HepG2 (cell line): ENCODE measurements at regions not wholly inside any gene's neighbourhood (a gene's known extent, or its start where the extent isn't known, plus 50 kb on each side); places are given as distances from the start of the nearest gene placed in this dataset.

Experiments
- ATAC-seq: fragments of 200-7000 bp; cut with Tn5 transposase; 3 replicates; pipeline ENCODE4 v1.9.1; 2020; ENCODE audit warnings: mild to moderate bottlenecking, moderate library complexity
- BruUV-seq: library from RNA; stranded (reverse); fragments of 400-500 nt; replicated peaks from 2 replicates; lab custom pipeline; 2021; lab: Mats Ljungman, UMichigan
- CTCF ChIA-PET: fragments of 300-600 bp; formaldehyde crosslinking; extraction: SDS; loops from one replicate; lab custom pipeline; 2021; ENCODE audit warnings: low total read pairs, inconsistent platforms, low intra/inter-chr PET ratio; lab: Yijun Ruan, JAX
- POLR2A ChIA-PET: fragments of 350-600 bp; sonication (Branson Sonifier 250); formaldehyde crosslinking; loops from one replicate; lab custom pipeline; 2020; ENCODE audit warnings: antibody characterized with exemption, inconsistent platforms; lab: Yijun Ruan, JAX
- DNase-seq: peaks from one replicate; pipeline ENCODE4 v3.0.0-alpha.2; 2015; ENCODE audit warnings: low spot score
- FAIRE-seq: peaks from 3 replicates; lab custom pipeline; 2011; peaks lifted over from hg19 to GRCh38; lab: Jason Lieb, UNC
- H2AFZ ChIP-seq: one replicate; pipeline ENCODE4 v1.6.1; 2011; ENCODE audit warnings: low read length, inconsistent platforms
- H3K27ac ChIP-seq: fragments of 300-600 bp; 3 replicates; pipeline ENCODE4 v1.8.0; 2011; ENCODE audit warnings: mixed run types, mild to moderate bottlenecking, mixed read lengths, low read length, inconsistent platforms; ENCODE audit not compliant: insufficient read depth; ENCODE audit errors: extremely low read length
- H3K27me3 ChIP-seq, 2 experiments: fragments of 200-600 bp in 1 of 2; 2 replicates in 1 of 2; 3 replicates in 1 of 2; pipeline versions ENCODE4 v1.6.0 to v1.8.0; 2011; ENCODE audit warnings: low read length in 2 of 2, mild to moderate bottlenecking in 2 of 2, moderate library complexity in 2 of 2, inconsistent platforms in 1 of 2; ENCODE audit not compliant: insufficient read depth in 2 of 2, control insufficient read depth in 1 of 2
- H3K36me3 ChIP-seq, 2 experiments: fragments of 200-600 bp in 1 of 2; replicated peaks in 1 of 2; 2 replicates in 1 of 2; 3 replicates in 1 of 2; pipeline versions ENCODE4 v1.5.1 to v1.8.0; 2011; ENCODE audit warnings: low read length in 2 of 2, inconsistent platforms in 1 of 2; ENCODE audit not compliant: insufficient read depth in 2 of 2, control insufficient read depth in 1 of 2
- H3K4me1 ChIP-seq: 2 replicates; pipeline ENCODE4 v1.5.1; 2012; ENCODE audit warnings: low read length, inconsistent platforms; ENCODE audit not compliant: insufficient read depth
- H3K4me2 ChIP-seq: 2 replicates; pipeline ENCODE4 v1.6.0; 2011; ENCODE audit warnings: low read depth, low read length, inconsistent platforms
- H3K4me3 ChIP-seq, 3 experiments: fragments of 200-600 bp in 1 of 3; sonication (generic), shearing (Covaris generic) in 1 of 3; replicated peaks in 1 of 3; 2 replicates each; pipeline ENCODE4 v1.5.1; 2011 to 2016; ENCODE audit warnings: low read length in 3 of 3, inconsistent platforms in 2 of 3, low read depth in 2 of 3, mild to moderate bottlenecking in 2 of 3, control low read depth in 1 of 3, mixed read lengths in 1 of 3; ENCODE audit not compliant: insufficient read depth in 1 of 3
- H3K79me2 ChIP-seq: one replicate; pipeline ENCODE4 v1.6.1; 2011; ENCODE audit warnings: low read length, inconsistent platforms; ENCODE audit not compliant: insufficient read depth
- H3K9ac ChIP-seq: 2 replicates; pipeline ENCODE4 v1.6.0; 2011; ENCODE audit warnings: mild to moderate bottlenecking, low read depth, low read length, inconsistent platforms; ENCODE audit not compliant: insufficient read depth
- H3K9me3 ChIP-seq: 2 replicates; pipeline ENCODE4 v1.5.1; 2012; ENCODE audit warnings: mild to moderate bottlenecking, low read length
- H4K20me1 ChIP-seq: 2 replicates; pipeline ENCODE4 v1.6.0; 2011; ENCODE audit warnings: inconsistent platforms, mild to moderate bottlenecking, low read length, moderate library complexity; ENCODE audit not compliant: insufficient read depth
- ZFP36 ChIP-seq: fragments of 150-350 bp; IDR thresholded peaks from 2 replicates; pipeline ENCODE4 v1.6.1; 2018; ENCODE audit warnings: borderline replicate concordance, low read length, low read depth; ENCODE audit not compliant: partially characterized antibody
- ZNF180 ChIP-seq: sonication (generic); formaldehyde crosslinking; IDR thresholded peaks from 2 replicates; pipeline ENCODE4 v1.4.0; 2020; ENCODE audit warnings: low read depth, missing genetic modification reagents, borderline replicate concordance
- ZNF205 ChIP-seq: IDR thresholded peaks from 2 replicates; pipeline ENCODE4 v1.6.1; 2018; ENCODE audit warnings: missing biosample characterization, missing genetic modification reagents
- ZNF30 ChIP-seq: sonication (generic); formaldehyde crosslinking; IDR thresholded peaks from 2 replicates; pipeline ENCODE4 v1.5.0; 2020; ENCODE audit warnings: mild to moderate bottlenecking, missing genetic modification reagents
- ZNF605 ChIP-seq: sonication (generic); formaldehyde crosslinking; IDR thresholded peaks from 2 replicates; pipeline ENCODE4 v1.8.0; 2022; ENCODE audit warnings: mild to moderate bottlenecking, missing genetic modification reagents
- ZNF878 ChIP-seq: sonication (generic); formaldehyde crosslinking; IDR thresholded peaks from 2 replicates; pipeline ENCODE4 v1.8.1; 2023; ENCODE audit warnings: mild to moderate bottlenecking, missing genetic modification reagents, moderate library complexity
- in situ Hi-C: cut with HindIII; loops from 2 replicates; pipeline ENCODE4 v1.10.0; 2017; ENCODE audit warnings: low pct_unique_long_range_greater_than_20kb; ENCODE audit not compliant: extremely low pct_ligation_motif_present
- intact Hi-C: fragments of 100-400 bp; cut with micrococcal nuclease; formaldehyde crosslinking; loops from one replicate; pipeline ENCODE4 v1.10.0; 2022; ENCODE audit not compliant: unreplicated experiment
- TF ChIP-seq, protein P1 (sequence below): sonication (generic); formaldehyde crosslinking; IDR thresholded peaks from 2 replicates; pipeline ENCODE4 v1.4.0; 2020; ENCODE audit warnings: missing genetic modification reagents
- TF ChIP-seq, protein P2 (sequence below): IDR thresholded peaks from 2 replicates; pipeline ENCODE4 v1.6.1; 2016; ENCODE audit warnings: missing compliant biosample characterization, missing genetic modification reagents, borderline replicate concordance
- TF ChIP-seq, protein P3 (sequence below), 2 experiments: sonication (generic) in 1 of 2; formaldehyde crosslinking in 1 of 2; IDR thresholded peaks; 2 replicates each; pipeline versions ENCODE4 v1.4.0 to v1.6.1; 2018 to 2020; ENCODE audit warnings: missing genetic modification reagents in 2 of 2, borderline replicate concordance in 1 of 2, low read depth in 1 of 2, mild to moderate bottlenecking in 1 of 2, missing biosample characterization in 1 of 2
- TF ChIP-seq, protein P4 (sequence below): sonication (generic); formaldehyde crosslinking; IDR thresholded peaks from 2 replicates; pipeline ENCODE4 v1.5.1; 2020; ENCODE audit warnings: mild to moderate bottlenecking, moderate library complexity, missing genetic modification reagents
- TF ChIP-seq, protein P5 (sequence below): sonication (generic); formaldehyde crosslinking; IDR thresholded peaks from 2 replicates; pipeline ENCODE4 v1.4.0; 2020; ENCODE audit warnings: missing genetic modification reagents

DNA sequence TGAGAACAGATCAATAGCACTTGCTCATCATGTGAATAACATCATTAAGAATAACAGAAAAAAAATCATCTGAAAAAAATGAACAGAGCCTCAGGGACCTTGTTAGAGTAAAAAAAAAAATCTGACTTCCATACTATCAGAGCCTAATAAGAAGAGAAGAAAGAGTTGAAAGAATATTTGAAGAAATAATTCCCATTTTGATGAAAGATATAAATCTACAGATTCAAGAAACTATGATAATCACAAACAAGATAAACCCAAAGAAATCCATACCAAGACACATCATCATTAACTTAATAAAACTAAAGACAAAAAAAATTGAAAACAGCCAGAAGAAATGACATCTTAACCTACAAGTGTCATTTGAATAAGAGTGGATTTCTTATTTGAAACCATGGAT, 134.4 kb downstream of the BMS1 start:
- no peaks in the 10 kb centered on the region for H3K79me2 ChIP-seq
- H3K9ac ChIP-seq = no peak overlapping the region
- H3K9me3 ChIP-seq = no peaks in the 10 kb centered on the region
- H3K4me3 ChIP-seq = no peak overlapping the region
- H3K27ac ChIP-seq = no peak overlapping the region
- POLR2A ChIA-PET = no interaction called here
- H3K4me2 ChIP-seq = no peak overlapping the region
- H3K4me1 ChIP-seq = no peaks in the 10 kb centered on the region
- H2AFZ ChIP-seq = no peak overlapping the region
- DNase-seq (no peak), ATAC-seq (no peak), FAIRE-seq (no peak)
- BruUV-seq = no TSS peak
- no peaks in the 10 kb centered on the region for H3K27me3 ChIP-seq
- TF ChIP-seq ZNF878 = no peak
- no peak for TF ChIP-seq ZNF180 (CRISPR knock-in tag)
- no peak for TF ChIP-seq ZNF605 (CRISPR knock-in tag)
- TF ChIP-seq, protein P1, sequence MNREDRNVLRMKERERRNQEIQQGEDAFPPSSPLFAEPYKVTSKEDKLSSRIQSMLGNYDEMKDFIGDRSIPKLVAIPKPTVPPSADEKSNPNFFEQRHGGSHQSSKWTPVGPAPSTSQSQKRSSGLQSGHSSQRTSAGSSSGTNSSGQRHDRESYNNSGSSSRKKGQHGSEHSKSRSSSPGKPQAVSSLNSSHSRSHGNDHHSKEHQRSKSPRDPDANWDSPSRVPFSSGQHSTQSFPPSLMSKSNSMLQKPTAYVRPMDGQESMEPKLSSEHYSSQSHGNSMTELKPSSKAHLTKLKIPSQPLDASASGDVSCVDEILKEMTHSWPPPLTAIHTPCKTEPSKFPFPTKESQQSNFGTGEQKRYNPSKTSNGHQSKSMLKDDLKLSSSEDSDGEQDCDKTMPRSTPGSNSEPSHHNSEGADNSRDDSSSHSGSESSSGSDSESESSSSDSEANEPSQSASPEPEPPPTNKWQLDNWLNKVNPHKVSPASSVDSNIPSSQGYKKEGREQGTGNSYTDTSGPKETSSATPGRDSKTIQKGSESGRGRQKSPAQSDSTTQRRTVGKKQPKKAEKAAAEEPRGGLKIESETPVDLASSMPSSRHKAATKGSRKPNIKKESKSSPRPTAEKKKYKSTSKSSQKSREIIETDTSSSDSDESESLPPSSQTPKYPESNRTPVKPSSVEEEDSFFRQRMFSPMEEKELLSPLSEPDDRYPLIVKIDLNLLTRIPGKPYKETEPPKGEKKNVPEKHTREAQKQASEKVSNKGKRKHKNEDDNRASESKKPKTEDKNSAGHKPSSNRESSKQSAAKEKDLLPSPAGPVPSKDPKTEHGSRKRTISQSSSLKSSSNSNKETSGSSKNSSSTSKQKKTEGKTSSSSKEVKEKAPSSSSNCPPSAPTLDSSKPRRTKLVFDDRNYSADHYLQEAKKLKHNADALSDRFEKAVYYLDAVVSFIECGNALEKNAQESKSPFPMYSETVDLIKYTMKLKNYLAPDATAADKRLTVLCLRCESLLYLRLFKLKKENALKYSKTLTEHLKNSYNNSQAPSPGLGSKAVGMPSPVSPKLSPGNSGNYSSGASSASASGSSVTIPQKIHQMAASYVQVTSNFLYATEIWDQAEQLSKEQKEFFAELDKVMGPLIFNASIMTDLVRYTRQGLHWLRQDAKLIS (CRISPR knock-in tag) = no peak
- no peak for TF ChIP-seq ZFP36
- no peak for TF ChIP-seq ZNF30 (CRISPR knock-in tag)
- TF ChIP-seq, protein P2, sequence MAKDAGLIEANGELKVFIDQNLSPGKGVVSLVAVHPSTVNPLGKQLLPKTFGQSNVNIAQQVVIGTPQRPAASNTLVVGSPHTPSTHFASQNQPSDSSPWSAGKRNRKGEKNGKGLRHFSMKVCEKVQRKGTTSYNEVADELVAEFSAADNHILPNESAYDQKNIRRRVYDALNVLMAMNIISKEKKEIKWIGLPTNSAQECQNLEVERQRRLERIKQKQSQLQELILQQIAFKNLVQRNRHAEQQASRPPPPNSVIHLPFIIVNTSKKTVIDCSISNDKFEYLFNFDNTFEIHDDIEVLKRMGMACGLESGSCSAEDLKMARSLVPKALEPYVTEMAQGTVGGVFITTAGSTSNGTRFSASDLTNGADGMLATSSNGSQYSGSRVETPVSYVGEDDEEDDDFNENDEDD (CRISPR knock-in tag) = no peak
- TF ChIP-seq, protein P3, sequence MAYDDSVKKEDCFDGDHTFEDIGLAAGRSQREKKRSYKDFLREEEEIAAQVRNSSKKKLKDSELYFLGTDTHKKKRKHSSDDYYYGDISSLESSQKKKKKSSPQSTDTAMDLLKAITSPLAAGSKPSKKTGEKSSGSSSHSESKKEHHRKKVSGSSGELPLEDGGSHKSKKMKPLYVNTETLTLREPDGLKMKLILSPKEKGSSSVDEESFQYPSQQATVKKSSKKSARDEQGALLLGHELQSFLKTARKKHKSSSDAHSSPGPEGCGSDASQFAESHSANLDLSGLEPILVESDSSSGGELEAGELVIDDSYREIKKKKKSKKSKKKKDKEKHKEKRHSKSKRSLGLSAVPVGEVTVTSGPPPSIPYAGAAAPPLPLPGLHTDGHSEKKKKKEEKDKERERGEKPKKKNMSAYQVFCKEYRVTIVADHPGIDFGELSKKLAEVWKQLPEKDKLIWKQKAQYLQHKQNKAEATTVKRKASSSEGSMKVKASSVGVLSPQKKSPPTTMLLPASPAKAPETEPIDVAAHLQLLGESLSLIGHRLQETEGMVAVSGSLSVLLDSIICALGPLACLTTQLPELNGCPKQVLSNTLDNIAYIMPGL (CRISPR knock-in tag; IDR thresholded peaks at IDR 0.05; ENCODE audit: borderline replicate concordance in 1 of 2, low read depth in 1 of 2) = no peak
- no peak for TF ChIP-seq ZNF205 (CRISPR knock-in tag)
- TF ChIP-seq, protein P4, sequence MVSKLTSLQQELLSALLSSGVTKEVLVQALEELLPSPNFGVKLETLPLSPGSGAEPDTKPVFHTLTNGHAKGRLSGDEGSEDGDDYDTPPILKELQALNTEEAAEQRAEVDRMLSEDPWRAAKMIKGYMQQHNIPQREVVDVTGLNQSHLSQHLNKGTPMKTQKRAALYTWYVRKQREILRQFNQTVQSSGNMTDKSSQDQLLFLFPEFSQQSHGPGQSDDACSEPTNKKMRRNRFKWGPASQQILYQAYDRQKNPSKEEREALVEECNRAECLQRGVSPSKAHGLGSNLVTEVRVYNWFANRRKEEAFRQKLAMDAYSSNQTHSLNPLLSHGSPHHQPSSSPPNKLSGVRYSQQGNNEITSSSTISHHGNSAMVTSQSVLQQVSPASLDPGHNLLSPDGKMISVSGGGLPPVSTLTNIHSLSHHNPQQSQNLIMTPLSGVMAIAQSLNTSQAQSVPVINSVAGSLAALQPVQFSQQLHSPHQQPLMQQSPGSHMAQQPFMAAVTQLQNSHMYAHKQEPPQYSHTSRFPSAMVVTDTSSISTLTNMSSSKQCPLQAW (CRISPR knock-in tag) = no peak
- TF ChIP-seq, protein P5, sequence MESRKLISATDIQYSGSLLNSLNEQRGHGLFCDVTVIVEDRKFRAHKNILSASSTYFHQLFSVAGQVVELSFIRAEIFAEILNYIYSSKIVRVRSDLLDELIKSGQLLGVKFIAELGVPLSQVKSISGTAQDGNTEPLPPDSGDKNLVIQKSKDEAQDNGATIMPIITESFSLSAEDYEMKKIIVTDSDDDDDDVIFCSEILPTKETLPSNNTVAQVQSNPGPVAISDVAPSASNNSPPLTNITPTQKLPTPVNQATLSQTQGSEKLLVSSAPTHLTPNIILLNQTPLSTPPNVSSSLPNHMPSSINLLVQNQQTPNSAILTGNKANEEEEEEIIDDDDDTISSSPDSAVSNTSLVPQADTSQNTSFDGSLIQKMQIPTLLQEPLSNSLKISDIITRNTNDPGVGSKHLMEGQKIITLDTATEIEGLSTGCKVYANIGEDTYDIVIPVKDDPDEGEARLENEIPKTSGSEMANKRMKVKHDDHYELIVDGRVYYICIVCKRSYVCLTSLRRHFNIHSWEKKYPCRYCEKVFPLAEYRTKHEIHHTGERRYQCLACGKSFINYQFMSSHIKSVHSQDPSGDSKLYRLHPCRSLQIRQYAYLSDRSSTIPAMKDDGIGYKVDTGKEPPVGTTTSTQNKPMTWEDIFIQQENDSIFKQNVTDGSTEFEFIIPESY (CRISPR knock-in tag) = no peak
- H3K36me3 ChIP-seq = no peaks in the 10 kb centered on the region
- CTCF ChIA-PET = no interaction called here
- in situ Hi-C loops = no loop called here
- H4K20me1 ChIP-seq = no peaks in the 10 kb centered on the region
- intact Hi-C loops = no loop called here
